Astrocyte (in vitro differentiated cells and primary cell): ENCODE measurements at regions not wholly inside any gene's neighbourhood (a gene's known extent, or its start where the extent isn't known, plus 50 kb on each side); places are given as distances from the start of the nearest gene placed in this dataset.

Experiments used
- EZH2 ChIP-seq: IDR thresholded peaks from 2 replicates; pipeline ENCODE4 v1.6.1; 2012; ENCODE audit warnings: mild to moderate bottlenecking, low read length, inconsistent platforms; ENCODE audit not compliant: insufficient read depth
- TF ChIP-seq, protein P1 (sequence below): IDR thresholded peaks from 2 replicates; pipeline ENCODE4 v1.5.1; 2011; ENCODE audit warnings: low read depth, mild to moderate bottlenecking, inconsistent platforms, low read length, moderate library complexity; ENCODE audit not compliant: insufficient read depth

GRCh38 chr1:14524826-14525636 lies 73.5 kb upstream of the KAZN start:
- TF ChIP-seq, protein P1, sequence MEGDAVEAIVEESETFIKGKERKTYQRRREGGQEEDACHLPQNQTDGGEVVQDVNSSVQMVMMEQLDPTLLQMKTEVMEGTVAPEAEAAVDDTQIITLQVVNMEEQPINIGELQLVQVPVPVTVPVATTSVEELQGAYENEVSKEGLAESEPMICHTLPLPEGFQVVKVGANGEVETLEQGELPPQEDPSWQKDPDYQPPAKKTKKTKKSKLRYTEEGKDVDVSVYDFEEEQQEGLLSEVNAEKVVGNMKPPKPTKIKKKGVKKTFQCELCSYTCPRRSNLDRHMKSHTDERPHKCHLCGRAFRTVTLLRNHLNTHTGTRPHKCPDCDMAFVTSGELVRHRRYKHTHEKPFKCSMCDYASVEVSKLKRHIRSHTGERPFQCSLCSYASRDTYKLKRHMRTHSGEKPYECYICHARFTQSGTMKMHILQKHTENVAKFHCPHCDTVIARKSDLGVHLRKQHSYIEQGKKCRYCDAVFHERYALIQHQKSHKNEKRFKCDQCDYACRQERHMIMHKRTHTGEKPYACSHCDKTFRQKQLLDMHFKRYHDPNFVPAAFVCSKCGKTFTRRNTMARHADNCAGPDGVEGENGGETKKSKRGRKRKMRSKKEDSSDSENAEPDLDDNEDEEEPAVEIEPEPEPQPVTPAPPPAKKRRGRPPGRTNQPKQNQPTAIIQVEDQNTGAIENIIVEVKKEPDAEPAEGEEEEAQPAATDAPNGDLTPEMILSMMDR = no peak
- no peak for TF ChIP-seq EZH2
